Astrocyte (in vitro differentiated cells and primary cell): ENCODE measurements at regions not wholly inside any gene's neighbourhood (a gene's known extent, or its start where the extent isn't known, plus 50 kb on each side); places are given as distances from the start of the nearest gene placed in this dataset.

Source experiments
- DNase-seq: peaks from one replicate; pipeline ENCODE4 v3.0.0-alpha.2; 2010; ENCODE audit warnings: low read depth
- FAIRE-seq: peaks from 2 replicates; lab custom pipeline; 2011; peaks lifted over from hg19 to GRCh38; lab: Jason Lieb, UNC
- H2AFZ ChIP-seq: 2 replicates; pipeline ENCODE4 v1.6.0; 2012; ENCODE audit warnings: low read depth, low read length, inconsistent platforms
- H3K27ac ChIP-seq: 2 replicates; pipeline ENCODE4 v1.5.1; 2011; ENCODE audit warnings: low read depth, low read length, inconsistent platforms
- H3K27me3 ChIP-seq: 2 replicates; pipeline ENCODE4 v1.6.0; 2011; ENCODE audit warnings: low read length, inconsistent platforms; ENCODE audit not compliant: insufficient read depth
- H3K36me3 ChIP-seq: 2 replicates; pipeline ENCODE4 v1.5.1; 2011; ENCODE audit warnings: low read length, inconsistent platforms; ENCODE audit not compliant: insufficient read depth
- H3K4me1 ChIP-seq: 2 replicates; pipeline ENCODE4 v1.5.1; 2011; ENCODE audit warnings: low read length, inconsistent platforms; ENCODE audit not compliant: insufficient read depth
- H3K4me2 ChIP-seq: 2 replicates; pipeline ENCODE4 v1.6.0; 2012; ENCODE audit warnings: low read length, inconsistent platforms
- H3K4me3 ChIP-seq: 2 replicates; pipeline ENCODE4 v1.5.1; 2011; ENCODE audit warnings: low read depth, mild to moderate bottlenecking, low read length, inconsistent platforms; ENCODE audit not compliant: insufficient read depth
- H3K79me2 ChIP-seq: 2 replicates; pipeline ENCODE4 v1.6.0; 2012; ENCODE audit warnings: mild to moderate bottlenecking, low read length, inconsistent platforms; ENCODE audit not compliant: insufficient read depth
- H3K9ac ChIP-seq: 2 replicates; pipeline ENCODE4 v1.6.0; 2012; ENCODE audit warnings: mild to moderate bottlenecking, low read length, inconsistent platforms
- H3K9me3 ChIP-seq: 2 replicates; pipeline ENCODE4 v1.5.1; 2012; ENCODE audit warnings: low read depth, mild to moderate bottlenecking, low read length, inconsistent platforms; ENCODE audit not compliant: insufficient read depth
- H4K20me1 ChIP-seq: 2 replicates; pipeline ENCODE4 v1.6.0; 2012; ENCODE audit warnings: low read length, inconsistent platforms; ENCODE audit not compliant: insufficient read depth
- H3K27ac Mint-ChIP-seq: one replicate; pipeline ENCODE4 v1.8.0; 2021; ENCODE audit warnings: mild to moderate bottlenecking, mixed read lengths; ENCODE audit not compliant: unreplicated experiment
- H3K27me3 Mint-ChIP-seq: one replicate; pipeline ENCODE4 v1.8.0; 2021; ENCODE audit warnings: low read depth, mixed read lengths; ENCODE audit not compliant: unreplicated experiment
- H3K36me3 Mint-ChIP-seq: one replicate; pipeline ENCODE4 v1.8.0; 2021; ENCODE audit warnings: low read depth, mixed read lengths; ENCODE audit not compliant: unreplicated experiment
- H3K4me1 Mint-ChIP-seq: one replicate; pipeline ENCODE4 v1.8.0; 2021; ENCODE audit warnings: low read depth, mixed read lengths; ENCODE audit not compliant: unreplicated experiment
- H3K4me3 Mint-ChIP-seq: one replicate; pipeline ENCODE4 v1.8.0; 2021; ENCODE audit warnings: mild to moderate bottlenecking, moderate library complexity, mixed read lengths; ENCODE audit not compliant: unreplicated experiment
- H3K9me3 Mint-ChIP-seq: one replicate; pipeline ENCODE4 v1.8.0; 2021; ENCODE audit warnings: mild to moderate bottlenecking, mixed read lengths; ENCODE audit not compliant: unreplicated experiment
- CTCF ChIP-seq: IDR thresholded peaks from 2 replicates; pipeline ENCODE4 v1.5.1; 2011; ENCODE audit warnings: low read depth, mild to moderate bottlenecking, inconsistent platforms, low read length, moderate library complexity; ENCODE audit not compliant: insufficient read depth
- EZH2 ChIP-seq: IDR thresholded peaks from 2 replicates; pipeline ENCODE4 v1.6.1; 2012; ENCODE audit warnings: mild to moderate bottlenecking, low read length, inconsistent platforms; ENCODE audit not compliant: insufficient read depth

DNA sequence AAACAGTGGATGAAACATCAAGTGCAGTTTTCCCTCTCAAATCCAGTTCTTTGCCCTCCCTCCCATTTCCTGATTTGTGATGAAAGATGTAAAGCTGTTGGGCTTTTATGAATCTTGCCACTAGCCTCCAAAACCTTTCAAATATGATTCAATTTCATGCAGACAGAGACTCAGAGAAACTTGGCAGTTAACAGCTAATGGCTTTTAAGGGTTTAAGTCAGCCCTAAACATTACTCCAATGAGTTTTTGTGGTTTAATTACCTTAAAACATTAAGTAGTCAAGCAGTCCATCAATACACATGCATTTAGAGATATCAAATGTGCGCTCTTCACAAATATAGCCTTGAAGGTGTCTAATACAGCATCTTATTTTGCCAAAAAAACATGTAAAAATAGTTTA is 1594.0 kb upstream of the GOT2 start:
- no peaks in the 10 kb centered on the region for H3K36me3 ChIP-seq
- Mint-ChIP-seq H3K36me3 (no peaks in the 10 kb centered on the region), H3K4me3 (no peak overlapping the region), H3K27ac (no peak overlapping the region), H3K4me1 (no peaks in the 10 kb centered on the region), H3K9me3 (peaks cover 3% of the 10 kb centered on the region), H3K27me3 (no peaks in the 10 kb centered on the region)
- H4K20me1 ChIP-seq, result no peaks in the 10 kb centered on the region
- H3K4me3 ChIP-seq, result no peak overlapping the region
- FAIRE-seq, result no peak
- H3K9ac ChIP-seq, result no peak overlapping the region
- no peaks in the 10 kb centered on the region for H3K9me3 ChIP-seq
- DNase-seq, result no peak
- no peaks in the 10 kb centered on the region for H3K4me1 ChIP-seq
- no peak overlapping the region for H2AFZ ChIP-seq
- no peaks in the 10 kb centered on the region for H3K27me3 ChIP-seq
- TF ChIP-seq EZH2 (no peak), CTCF (no peak)
- H3K27ac ChIP-seq, result no peak overlapping the region
- no peaks in the 10 kb centered on the region for H3K79me2 ChIP-seq
- no peak overlapping the region for H3K4me2 ChIP-seq

GRCh38 chr16:60318486-60318885 is 1584.4 kb upstream of the GOT2 start:
- no peak overlapping the region for H3K4me2 ChIP-seq
- no peak for DNase-seq
- no peaks in the 10 kb centered on the region for H3K36me3 ChIP-seq
- Mint-ChIP-seq H3K4me1 (no peaks in the 10 kb centered on the region), H3K4me3 (no peak overlapping the region), H3K27me3 (no peaks in the 10 kb centered on the region), H3K36me3 (no peaks in the 10 kb centered on the region), H3K27ac (no peak overlapping the region), H3K9me3 (no peaks in the 10 kb centered on the region)
- H3K79me2 ChIP-seq, result no peaks in the 10 kb centered on the region
- no peaks in the 10 kb centered on the region for H3K9me3 ChIP-seq
- no peak overlapping the region for H3K9ac ChIP-seq
- H4K20me1 ChIP-seq, result no peaks in the 10 kb centered on the region
- no peak overlapping the region for H3K4me3 ChIP-seq
- H3K27me3 ChIP-seq, result no peaks in the 10 kb centered on the region
- TF ChIP-seq EZH2, result no peak
- TF ChIP-seq CTCF, result no peak
- H3K4me1 ChIP-seq, result no peaks in the 10 kb centered on the region
- H2AFZ ChIP-seq, result no peak overlapping the region
- FAIRE-seq, result no peak
- H3K27ac ChIP-seq, result no peak overlapping the region

GRCh38 chr16:60310846-60311445 is 1576.8 kb upstream of the GOT2 start:
- Histone ChIP-seq H3K36me3 (no peaks in the 10 kb centered on the region), H3K9ac (no peak overlapping the region), H4K20me1 (no peaks in the 10 kb centered on the region), H3K4me2 (no peak overlapping the region), H3K9me3 (no peaks in the 10 kb centered on the region), H3K79me2 (no peaks in the 10 kb centered on the region), H3K27ac (no peak overlapping the region), H3K27me3 (no peaks in the 10 kb centered on the region), H3K4me3 (no peak overlapping the region), H2AFZ (no peak overlapping the region), H3K4me1 (no peaks in the 10 kb centered on the region)
- H3K27me3 Mint-ChIP-seq, result no peaks in the 10 kb centered on the region
- FAIRE-seq (no peak), DNase-seq (no peak)
- TF ChIP-seq CTCF (no peak), EZH2 (no peak)
- no peak overlapping the region for H3K27ac Mint-ChIP-seq
- H3K9me3 Mint-ChIP-seq, result no peaks in the 10 kb centered on the region
- no peaks in the 10 kb centered on the region for H3K36me3 Mint-ChIP-seq
- H3K4me3 Mint-ChIP-seq, result no peak overlapping the region
- H3K4me1 Mint-ChIP-seq, result no peaks in the 10 kb centered on the region
